ENCODE measurements at regions not wholly inside any gene's neighbourhood (a gene's known extent, or its start where the extent isn't known, plus 50 kb on each side); places are given as distances from the start of the nearest gene placed in this dataset.

DNA sequence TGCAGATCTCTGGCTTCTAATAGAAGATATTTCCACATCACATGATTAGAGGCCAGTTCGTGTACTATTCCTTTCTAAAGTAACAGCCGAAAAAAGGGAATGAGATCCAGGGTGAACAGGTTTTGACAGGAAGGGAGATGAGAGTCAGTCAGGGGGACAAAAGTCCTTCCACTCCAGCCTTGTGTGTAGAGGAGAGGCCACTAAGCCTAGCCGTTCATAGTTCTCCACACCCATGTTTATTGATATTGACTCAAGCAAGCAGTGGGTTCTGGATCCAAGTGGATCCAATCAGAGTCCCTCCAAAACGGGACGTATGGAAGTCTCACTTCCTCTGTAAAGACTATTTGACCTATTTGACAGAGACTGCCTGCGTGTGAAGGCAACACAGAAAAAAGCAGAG, 80.4 kb upstream of the LRIG1 start:
- TF ChIP-seq, protein P1, sequence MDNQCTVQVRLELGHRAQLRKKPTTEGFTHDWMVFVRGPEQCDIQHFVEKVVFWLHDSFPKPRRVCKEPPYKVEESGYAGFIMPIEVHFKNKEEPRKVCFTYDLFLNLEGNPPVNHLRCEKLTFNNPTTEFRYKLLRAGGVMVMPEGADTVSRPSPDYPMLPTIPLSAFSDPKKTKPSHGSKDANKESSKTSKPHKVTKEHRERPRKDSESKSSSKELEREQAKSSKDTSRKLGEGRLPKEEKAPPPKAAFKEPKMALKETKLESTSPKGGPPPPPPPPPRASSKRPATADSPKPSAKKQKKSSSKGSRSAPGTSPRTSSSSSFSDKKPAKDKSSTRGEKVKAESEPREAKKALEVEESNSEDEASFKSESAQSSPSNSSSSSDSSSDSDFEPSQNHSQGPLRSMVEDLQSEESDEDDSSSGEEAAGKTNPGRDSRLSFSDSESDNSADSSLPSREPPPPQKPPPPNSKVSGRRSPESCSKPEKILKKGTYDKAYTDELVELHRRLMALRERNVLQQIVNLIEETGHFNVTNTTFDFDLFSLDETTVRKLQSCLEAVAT (IDR thresholded peaks at IDR 0.05), result no peak
- no peak for TF ChIP-seq SMC3 (conservative IDR thresholded peaks at IDR 0.05; ENCODE audit: insufficient read depth, low read depth, low read length)
